ENCODE measurements at regions not wholly inside any gene's neighbourhood (a gene's known extent, or its start where the extent isn't known, plus 50 kb on each side); places are given as distances from the start of the nearest gene placed in this dataset.
"Not testable (repeated sequence)": the region's sequence is repeated elsewhere in the genome, so short reads cannot be mapped to it uniquely, and the experiment has no call there.

DNA sequence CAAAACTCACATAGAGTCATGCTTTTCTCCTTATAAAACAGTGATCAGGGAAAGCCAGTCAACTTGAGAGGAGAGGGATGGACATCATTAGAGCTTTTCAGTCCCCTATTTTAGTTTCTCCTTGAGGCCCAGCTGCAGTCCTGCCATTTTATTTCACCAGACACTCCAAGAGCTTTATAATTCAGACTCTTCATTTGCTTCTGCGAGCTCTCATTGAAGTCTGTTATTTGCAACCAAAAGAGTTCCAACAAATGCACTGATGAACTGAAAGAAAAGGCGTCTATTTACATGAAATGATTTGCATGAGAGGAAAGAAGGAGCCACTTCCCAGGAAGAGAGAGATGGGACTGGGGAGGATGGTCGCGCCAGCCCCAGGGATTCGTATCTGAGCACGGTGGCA is 86.8 kb downstream of the NDUFA12 start:
- no peak for DNase-seq (ENCODE audit: low read depth)

DNA sequence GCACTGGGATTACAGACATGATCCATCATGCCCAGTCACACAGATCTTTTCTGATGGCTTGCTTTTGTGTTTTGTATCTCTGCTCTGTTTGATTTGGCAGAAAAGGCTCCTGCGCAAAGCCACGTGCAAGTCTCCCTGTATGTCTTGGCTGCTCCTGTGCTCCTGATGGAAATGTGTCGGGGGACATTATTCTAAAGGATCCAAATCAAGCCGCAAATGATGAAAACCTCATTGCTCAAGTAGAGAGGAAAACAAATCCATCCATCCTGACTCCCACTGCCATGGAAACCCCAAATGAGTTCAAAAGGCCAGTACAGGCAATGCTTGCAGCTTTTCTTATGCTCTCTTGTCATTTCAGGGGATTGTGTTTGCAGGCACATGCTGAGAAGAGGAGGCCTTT is 93.8 kb downstream of the NDUFA12 start:
- DNase-seq (ENCODE audit: low read depth), result no peak

GRCh38 chr12:94905749-94906148 is 97.7 kb downstream of the NDUFA12 start:
- not testable (repeated sequence) for DNase-seq (ENCODE audit: low read depth)

DNA sequence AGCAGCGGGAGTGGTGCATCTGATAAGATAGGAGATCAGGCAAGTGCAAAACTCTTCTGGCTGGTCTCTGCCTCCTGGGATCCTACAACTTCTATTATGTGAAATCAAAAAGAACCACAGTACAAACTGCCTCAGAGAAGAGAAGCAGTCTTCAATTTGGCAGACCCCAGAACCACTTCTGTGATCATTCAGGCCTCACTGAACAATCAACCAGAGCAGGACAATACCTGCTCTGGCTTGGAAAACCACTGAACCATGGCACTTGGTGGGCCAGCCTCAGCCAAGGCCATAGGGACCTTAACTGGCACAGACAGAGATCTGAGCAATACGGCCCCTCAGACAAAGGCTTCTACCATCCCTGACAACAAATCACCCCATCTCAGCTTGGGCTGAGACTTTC is 103.0 kb downstream of the NDUFA12 start:
- no peak for DNase-seq (ENCODE audit: low read depth)

GRCh38 chr12:94898388-94898787 is 105.1 kb downstream of the NDUFA12 start:
- DNase-seq (ENCODE audit: low read depth), result peak; percentile 3

DNA sequence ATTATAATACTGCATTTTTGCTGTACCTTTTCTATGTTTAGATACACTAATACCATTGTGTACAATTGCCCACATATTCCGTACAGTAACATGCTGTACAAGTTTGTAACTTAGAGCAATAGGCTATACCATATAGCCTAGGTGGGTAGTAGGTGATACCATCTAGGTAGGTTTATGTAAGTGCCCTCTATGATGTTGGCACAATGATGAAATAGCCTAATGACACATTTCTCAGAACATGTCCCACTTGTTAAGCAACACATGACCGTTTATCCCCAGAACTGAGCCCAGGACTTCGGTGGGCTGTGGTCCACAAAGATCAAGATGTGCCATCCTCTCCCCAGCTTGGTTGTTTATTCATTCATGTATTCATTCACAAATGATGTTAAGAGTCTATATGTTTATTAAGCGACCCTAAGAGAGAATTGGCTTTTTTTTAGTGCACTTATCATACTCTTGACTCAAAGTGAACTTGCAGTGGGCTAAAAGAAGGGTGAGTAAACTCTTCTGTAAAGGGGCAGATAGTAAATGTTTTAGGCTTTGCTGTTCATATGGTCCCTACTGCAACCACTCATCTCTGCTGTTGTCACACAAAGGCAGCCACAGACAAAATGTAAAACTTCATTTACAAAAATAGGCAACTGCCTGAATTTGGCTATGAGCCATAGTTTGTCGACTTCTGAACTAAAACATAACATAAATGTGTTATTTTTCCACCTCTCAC is 110.8 kb downstream of the NDUFA12 start:
- no peak for DNase-seq (ENCODE audit: low read depth)

DNA sequence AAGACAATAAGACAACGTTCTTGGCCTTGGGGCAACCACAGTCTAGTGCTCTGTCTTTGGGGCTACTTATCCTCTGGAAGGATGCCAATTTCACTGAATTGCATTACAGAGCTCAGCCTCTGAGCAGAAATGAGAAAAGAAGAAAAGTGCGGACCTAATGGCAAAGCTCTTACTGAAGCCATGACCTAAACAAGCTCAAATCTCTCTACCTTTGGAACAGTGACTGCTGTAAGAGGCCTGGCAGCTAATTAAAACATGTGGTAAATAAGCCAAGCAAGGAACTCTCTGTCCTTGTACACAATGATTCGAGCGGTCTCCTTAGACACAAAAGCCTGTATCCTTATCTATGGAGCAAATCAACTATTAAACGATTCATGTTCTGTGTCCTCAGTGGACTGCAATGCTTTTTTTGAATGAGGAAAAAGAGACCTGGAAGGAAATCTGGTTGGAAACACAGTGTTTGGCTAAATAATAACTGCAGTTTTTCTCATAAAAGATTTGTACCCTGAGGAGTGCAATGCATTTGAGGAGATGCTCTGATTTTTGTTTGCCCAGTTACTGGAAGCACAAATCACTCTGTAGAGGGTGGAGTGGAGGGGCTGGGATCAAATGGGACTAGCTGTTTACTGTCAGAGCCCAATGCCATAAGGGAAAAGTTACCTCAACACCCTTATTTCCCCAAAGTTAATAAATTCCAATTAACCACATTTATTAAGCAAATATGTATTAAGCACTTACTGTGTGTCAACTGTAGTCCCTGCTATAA is 113.9 kb downstream of the NDUFA12 start:
- DNase-seq (ENCODE audit: low read depth), result no peak

- peak; percentile 26 for DNase-seq (ENCODE audit: low read depth)
Measured at GRCh38 chr12:94879542-94879941, 124.0 kb downstream of the NDUFA12 start.

- no peak for DNase-seq (ENCODE audit: low read depth)
Measured at GRCh38 chr12:94875525-94875924, 128.0 kb downstream of the NDUFA12 start.

- DNase-seq (ENCODE audit: low read depth), result no peak
Measured at GRCh38 chr12:94874518-94875302, 128.8 kb downstream of the NDUFA12 start.

- DNase-seq (ENCODE audit: low read depth), result no peak
Measured at GRCh38 chr12:94873734-94874517, 129.6 kb downstream of the NDUFA12 start.

DNA sequence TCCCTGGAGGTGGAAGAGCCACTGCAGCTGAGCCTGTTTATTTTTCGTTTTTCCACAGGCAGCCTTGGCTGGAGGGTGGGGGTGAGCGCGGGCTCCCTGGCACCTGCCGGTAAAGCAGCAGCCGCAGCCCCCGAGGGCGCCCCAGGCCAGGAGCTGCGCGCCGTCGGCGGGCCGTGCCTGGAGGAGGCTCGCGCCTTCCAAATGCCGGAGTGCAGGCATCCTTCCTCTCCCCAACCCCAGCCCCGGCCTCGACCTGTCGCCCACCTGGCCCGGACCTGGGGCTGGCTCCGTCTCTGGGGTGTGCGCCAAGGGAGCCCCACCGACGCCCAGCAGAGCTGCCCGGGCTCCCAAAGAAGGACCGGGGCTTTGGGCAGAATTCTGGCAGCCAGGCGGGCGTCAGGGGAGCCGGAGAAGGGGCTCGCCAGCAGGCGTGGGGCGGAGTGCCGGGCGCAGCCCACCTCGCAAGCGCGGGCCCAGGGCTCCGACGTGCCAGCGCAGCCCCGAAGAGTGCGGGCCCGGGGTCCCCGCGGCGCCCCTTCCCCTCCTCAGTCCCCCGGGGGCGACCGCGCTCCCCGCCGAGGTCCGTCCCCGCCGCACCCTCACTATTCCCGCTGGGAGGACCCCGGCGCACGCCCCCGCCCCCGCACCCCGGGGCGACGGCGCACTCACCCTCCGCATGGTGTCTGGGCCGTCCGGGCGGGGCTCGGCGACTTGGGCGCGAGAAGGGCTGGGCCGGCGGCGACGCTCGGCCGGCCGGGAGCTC is 130.3 kb downstream of the NDUFA12 start:
- DNase-seq (ENCODE audit: low read depth), result no peak

DNA sequence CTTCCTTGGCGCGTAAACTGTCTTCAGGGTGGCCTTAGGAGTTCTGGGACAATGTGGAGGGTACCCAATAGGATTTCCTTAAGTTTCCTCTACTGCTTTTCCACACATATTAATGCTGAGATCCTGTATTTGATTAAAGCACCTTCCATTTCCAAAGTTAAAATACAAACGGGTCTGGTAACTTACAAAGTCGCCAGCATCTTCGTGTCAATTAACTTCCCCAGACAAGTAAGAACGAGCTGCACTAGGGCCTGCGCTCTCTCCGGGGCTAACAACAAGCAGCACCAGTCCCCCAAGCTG is 130.9 kb downstream of the NDUFA12 start:
- no peak for DNase-seq (ENCODE audit: low read depth)

DNA sequence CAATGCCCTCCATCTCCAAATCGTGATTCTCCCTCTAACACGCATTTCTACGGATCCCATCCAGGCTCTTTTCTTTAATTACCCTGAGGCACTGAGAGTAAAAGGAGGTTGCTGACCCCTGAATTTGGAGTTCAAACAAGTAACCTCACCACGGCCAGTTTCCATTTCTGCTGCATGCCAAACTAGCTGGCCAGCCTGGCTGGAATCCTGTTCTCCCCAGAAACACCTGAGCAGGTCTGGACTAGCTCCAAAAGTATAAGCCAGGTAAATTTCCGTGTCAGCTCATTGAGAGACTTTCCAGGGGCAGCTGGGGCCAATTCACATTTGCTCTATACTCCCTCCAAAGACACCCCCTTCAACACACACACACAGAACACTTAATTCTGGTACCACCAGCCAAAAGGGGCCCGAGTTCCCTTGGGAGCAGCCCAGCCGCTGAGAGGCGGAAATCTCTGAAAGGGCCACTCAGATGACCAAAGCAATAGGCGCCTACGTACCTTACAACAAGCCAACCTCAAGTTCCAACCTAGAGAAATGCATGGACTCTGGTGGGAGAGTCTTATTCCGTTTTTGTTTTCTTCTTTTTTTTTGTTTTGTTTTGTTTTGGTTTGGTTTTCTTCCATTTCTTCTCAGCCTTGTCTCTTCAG is 131.4 kb downstream of the NDUFA12 start:
- no peak for DNase-seq (ENCODE audit: low read depth)

DNA sequence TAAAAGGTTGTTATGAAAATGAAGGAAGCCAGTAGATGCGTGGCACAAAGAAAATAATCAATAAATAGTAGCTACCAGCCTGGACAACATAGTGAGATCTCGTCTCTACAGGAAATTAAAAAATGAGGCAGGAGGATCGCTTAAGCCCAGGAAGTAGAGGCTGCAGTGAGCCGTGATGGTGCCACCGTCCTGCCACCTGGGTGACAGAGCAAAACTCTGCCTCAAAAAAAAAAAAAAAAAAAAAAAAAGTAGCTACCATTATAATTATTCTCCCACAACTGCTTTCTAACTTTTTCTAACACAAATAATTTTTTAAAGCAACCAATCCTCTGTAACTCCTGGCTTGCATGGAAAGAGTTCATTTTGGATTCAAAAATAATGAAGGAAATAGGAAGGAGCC is 133.0 kb downstream of the NDUFA12 start:
- no peak for DNase-seq (ENCODE audit: low read depth)

DNA sequence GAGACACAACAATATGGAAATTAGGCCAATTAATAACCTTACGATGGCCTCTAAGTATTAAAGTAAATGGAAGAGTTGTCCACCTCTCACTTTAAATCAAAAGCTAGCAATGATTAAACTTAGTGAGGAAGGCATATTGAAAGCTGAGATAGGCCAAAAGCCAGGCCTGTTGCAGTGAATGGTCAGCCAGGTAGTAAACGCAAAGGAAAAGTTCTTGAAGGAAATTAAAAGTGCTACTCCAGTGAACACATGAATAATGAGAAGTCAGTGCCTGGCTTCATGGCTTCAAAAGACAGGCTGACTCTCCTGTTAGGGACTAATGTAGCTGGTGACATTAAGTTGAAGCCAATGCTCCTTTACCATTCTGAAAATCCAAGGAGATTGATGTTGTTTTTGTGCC is 135.3 kb downstream of the NDUFA12 start:
- no peak for DNase-seq (ENCODE audit: low read depth)

DNA sequence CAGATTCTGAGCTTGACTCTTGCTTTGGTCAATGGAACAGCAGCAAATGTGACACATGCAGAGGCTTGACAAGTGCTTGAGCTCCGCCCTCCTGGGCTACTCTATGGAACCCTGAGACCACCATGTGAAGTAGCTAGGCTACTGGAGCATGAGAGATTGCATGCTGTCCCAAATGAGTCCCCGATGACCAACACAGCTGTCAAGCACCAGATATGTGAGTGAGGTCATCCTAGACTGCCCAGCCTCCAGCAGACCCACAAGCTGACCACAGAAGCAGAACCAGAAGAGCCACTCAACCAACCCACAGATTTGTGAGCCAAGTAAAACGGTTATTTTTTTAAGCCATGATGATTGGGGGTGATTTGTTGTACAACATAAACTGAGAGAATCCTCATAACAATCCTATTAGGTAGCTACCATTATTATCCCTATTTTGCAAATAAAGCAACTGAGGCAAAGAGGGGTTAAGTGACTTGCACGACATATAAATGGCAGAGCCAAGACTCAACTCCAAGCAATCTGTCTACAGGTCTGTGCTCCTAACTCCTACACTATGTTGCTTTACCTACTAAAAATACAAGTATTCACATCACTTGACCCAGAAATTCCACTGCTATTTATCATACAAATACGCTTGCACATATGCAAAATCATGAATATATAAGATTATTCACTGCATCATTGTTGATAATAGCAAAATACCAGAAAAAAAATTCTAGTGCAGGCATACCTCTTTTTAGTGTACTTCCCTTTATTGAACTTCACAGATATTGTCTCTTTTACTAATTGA is 136.2 kb downstream of the NDUFA12 start:
- DNase-seq (ENCODE audit: low read depth), result peak; percentile 2

GRCh38 chr12:94864987-94865386 is 138.5 kb downstream of the NDUFA12 start:
- no peak for DNase-seq (ENCODE audit: low read depth)

DNA sequence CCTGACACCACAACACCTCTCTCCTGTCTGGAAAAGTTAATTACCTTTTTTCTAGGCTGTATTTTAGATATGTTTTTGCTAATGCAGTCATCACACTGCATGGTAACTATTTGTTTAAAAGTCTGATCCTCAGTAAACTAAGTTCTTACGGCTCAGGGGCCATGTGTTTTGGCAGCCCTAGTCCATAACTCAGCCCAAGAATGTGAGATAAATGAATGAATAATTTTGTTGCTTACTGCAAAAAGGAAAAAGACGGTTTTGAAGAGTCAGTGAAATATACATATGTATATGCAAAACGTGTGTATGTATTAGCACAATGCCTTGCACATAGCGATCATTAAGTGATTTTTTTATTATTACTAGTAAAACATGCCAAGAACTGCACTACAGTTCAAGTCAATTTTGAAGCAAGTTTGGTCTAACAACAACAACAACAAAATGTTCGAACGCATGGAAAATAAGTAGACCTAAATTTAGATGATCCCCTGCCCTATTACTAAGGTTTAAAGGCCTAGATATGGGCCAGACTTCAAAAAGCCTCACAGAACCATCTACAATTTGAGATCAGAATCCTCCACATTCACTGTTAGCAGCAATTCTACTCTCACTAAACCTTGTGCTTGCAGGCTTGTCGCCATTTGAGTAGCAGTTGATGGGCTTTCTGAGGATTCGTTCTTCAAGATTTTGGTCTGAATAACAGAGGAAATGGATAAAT is 140.0 kb downstream of the NDUFA12 start:
- no peak for DNase-seq (ENCODE audit: low read depth)
